Osteoblast (primary cell): ENCODE measurements at regions not wholly inside any gene's neighbourhood (a gene's known extent, or its start where the extent isn't known, plus 50 kb on each side); places are given as distances from the start of the nearest gene placed in this dataset.

Experiments used
- DNase-seq: peaks from one replicate; pipeline ENCODE4 v3.0.0; 2011; ENCODE audit warnings: low spot score, mixed read lengths; ENCODE audit not compliant: insufficient read length; ENCODE audit errors: missing footprints
- H2AFZ ChIP-seq: 2 replicates; pipeline ENCODE4 v1.6.0; 2011; ENCODE audit warnings: mild to moderate bottlenecking, low read length
- H3K27ac ChIP-seq: 2 replicates; pipeline ENCODE4 v1.5.1; 2011; ENCODE audit warnings: mild to moderate bottlenecking, low read depth, low read length, moderate library complexity
- H3K27me3 ChIP-seq: 2 replicates; pipeline ENCODE4 v1.6.0; 2012; ENCODE audit warnings: mild to moderate bottlenecking, control low read depth, inconsistent platforms, low read length, moderate library complexity; ENCODE audit not compliant: insufficient read depth
- H3K36me3 ChIP-seq: 2 replicates; pipeline ENCODE4 v1.5.1; 2011; ENCODE audit warnings: mild to moderate bottlenecking, low read length, control low read depth, moderate library complexity; ENCODE audit not compliant: insufficient read depth
- H3K4me1 ChIP-seq: 2 replicates; pipeline ENCODE4 v1.5.1; 2011; ENCODE audit warnings: mild to moderate bottlenecking, low read length, control low read depth, moderate library complexity; ENCODE audit not compliant: insufficient read depth
- H3K4me2 ChIP-seq: 2 replicates; pipeline ENCODE4 v1.6.0; 2011; ENCODE audit warnings: mild to moderate bottlenecking, low read length; ENCODE audit not compliant: insufficient read depth
- H3K4me3 ChIP-seq: fragments of 200-600 bp; sonication (generic); 3 replicates; pipeline ENCODE4 v1.5.1; 2012; ENCODE audit warnings: mild to moderate bottlenecking, low read length, inconsistent platforms; ENCODE audit not compliant: insufficient read depth
- H3K79me2 ChIP-seq: 2 replicates; pipeline ENCODE4 v1.6.0; 2012; ENCODE audit warnings: mild to moderate bottlenecking, low read length, control low read depth, inconsistent platforms; ENCODE audit not compliant: insufficient read depth
- H3K9me3 ChIP-seq: 2 replicates; pipeline ENCODE4 v1.5.1; 2011; ENCODE audit warnings: low read depth, low read length, control low read depth
- H4K20me1 ChIP-seq: 2 replicates; pipeline ENCODE4 v1.6.0; 2012; ENCODE audit warnings: mild to moderate bottlenecking, low read length, control low read depth; ENCODE audit not compliant: insufficient read depth
- TF ChIP-seq, protein P1 (sequence below): IDR thresholded peaks from 2 replicates; pipeline ENCODE4 v1.5.1; 2011; ENCODE audit warnings: mild to moderate bottlenecking, low read depth, low read length, moderate library complexity; ENCODE audit errors: extremely low read depth

DNA sequence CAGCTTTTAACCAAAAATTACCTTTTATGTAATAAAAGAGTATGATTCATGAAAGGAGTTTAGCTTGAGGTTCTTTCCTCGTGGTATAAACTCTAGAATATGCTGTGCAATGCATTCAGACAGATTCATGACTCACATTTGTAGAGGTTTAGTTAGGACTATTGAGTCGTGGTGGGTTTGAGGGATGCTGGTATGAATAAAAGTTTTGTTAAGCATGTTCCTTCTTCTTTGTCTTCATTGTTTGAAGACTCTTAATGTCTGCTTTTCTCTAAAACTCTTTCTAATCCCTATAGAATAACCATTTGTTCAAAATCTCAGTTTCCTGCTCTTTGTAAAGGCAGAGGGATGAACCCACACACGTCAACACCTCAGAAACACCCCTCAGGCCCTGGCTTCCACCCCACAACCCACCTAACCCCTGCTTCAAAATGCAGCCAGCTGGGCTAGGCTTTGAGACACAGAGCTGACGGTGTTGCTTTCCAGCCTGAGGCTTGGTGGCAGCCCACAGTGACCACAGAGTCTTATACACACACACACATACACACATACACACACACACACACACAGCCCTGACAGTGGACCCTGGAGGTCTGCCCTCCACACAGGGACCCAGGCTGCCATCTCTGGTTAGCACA lies 69.0 kb upstream of the IRX1 start:
- Histone ChIP-seq H3K4me2 (no peak overlapping the region), H3K4me1 (no peaks in the 10 kb centered on the region), H3K27me3 (no peaks in the 10 kb centered on the region), H3K79me2 (no peaks in the 10 kb centered on the region), H3K9me3 (no peaks in the 10 kb centered on the region), H3K27ac (no peak overlapping the region), H3K4me3 (no peak overlapping the region), H2AFZ (no peak overlapping the region), H3K36me3 (no peaks in the 10 kb centered on the region), H4K20me1 (no peaks in the 10 kb centered on the region)
- TF ChIP-seq, protein P1, sequence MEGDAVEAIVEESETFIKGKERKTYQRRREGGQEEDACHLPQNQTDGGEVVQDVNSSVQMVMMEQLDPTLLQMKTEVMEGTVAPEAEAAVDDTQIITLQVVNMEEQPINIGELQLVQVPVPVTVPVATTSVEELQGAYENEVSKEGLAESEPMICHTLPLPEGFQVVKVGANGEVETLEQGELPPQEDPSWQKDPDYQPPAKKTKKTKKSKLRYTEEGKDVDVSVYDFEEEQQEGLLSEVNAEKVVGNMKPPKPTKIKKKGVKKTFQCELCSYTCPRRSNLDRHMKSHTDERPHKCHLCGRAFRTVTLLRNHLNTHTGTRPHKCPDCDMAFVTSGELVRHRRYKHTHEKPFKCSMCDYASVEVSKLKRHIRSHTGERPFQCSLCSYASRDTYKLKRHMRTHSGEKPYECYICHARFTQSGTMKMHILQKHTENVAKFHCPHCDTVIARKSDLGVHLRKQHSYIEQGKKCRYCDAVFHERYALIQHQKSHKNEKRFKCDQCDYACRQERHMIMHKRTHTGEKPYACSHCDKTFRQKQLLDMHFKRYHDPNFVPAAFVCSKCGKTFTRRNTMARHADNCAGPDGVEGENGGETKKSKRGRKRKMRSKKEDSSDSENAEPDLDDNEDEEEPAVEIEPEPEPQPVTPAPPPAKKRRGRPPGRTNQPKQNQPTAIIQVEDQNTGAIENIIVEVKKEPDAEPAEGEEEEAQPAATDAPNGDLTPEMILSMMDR = no peak
- DNase-seq = no peak

DNA sequence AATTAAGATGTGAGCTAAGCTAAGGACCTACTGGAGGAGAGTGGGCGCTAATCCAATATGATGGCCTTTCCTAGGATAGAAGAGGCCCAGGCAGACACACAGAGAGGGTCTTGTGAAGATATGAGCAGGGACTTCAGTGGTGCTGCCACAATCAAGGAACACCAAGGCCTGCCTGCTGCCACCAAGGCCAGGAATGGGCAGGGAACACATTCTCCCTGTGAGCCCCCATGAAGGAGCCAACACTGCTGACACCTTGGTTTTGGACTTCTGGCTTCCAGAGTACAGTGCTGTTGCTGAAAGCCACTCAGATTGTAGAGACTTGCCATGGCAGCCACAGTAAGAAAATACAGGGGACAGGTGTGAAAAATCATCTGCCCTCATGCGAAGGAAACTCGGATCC lies 73.1 kb upstream of the IRX1 start:
- Histone ChIP-seq H3K79me2 (no peaks in the 10 kb centered on the region), H3K4me3 (no peak overlapping the region), H3K27ac (no peak overlapping the region), H3K36me3 (no peaks in the 10 kb centered on the region), H3K4me2 (no peak overlapping the region), H3K9me3 (peaks cover 3% of the 10 kb centered on the region), H2AFZ (no peak overlapping the region), H4K20me1 (no peaks in the 10 kb centered on the region), H3K4me1 (no peaks in the 10 kb centered on the region), H3K27me3 (no peaks in the 10 kb centered on the region)
- DNase-seq = no peak
- TF ChIP-seq, protein P1 = no peak

GRCh38 chr5:3518576-3518975 lies 77.1 kb upstream of the IRX1 start:
- no peak overlapping the region for H2AFZ ChIP-seq
- H3K4me3 ChIP-seq = no peak overlapping the region
- peaks cover 5% of the 10 kb centered on the region for H3K9me3 ChIP-seq
- no peak overlapping the region for H3K4me2 ChIP-seq
- TF ChIP-seq, protein P1 = no peak
- H3K27ac ChIP-seq = no peak overlapping the region
- H3K36me3 ChIP-seq = no peaks in the 10 kb centered on the region
- H3K4me1 ChIP-seq = no peaks in the 10 kb centered on the region
- no peaks in the 10 kb centered on the region for H3K79me2 ChIP-seq
- no peaks in the 10 kb centered on the region for H3K27me3 ChIP-seq
- no peak for DNase-seq
- no peaks in the 10 kb centered on the region for H4K20me1 ChIP-seq

GRCh38 chr5:3518051-3518450 lies 77.6 kb upstream of the IRX1 start:
- DNase-seq = no peak
- Histone ChIP-seq H3K79me2 (no peaks in the 10 kb centered on the region), H3K4me2 (no peak overlapping the region), H3K27me3 (no peaks in the 10 kb centered on the region), H3K36me3 (no peaks in the 10 kb centered on the region), H3K4me3 (no peak overlapping the region), H3K27ac (no peak overlapping the region), H2AFZ (no peak overlapping the region), H3K9me3 (peaks cover 5% of the 10 kb centered on the region), H3K4me1 (no peaks in the 10 kb centered on the region), H4K20me1 (no peaks in the 10 kb centered on the region)
- TF ChIP-seq, protein P1 = no peak
